HepG2 (cell line): ENCODE measurements at regions not wholly inside any gene's neighbourhood (a gene's known extent, or its start where the extent isn't known, plus 50 kb on each side); places are given as distances from the start of the nearest gene placed in this dataset.

Source experiments
- ATAC-seq: fragments of 200-7000 bp; cut with Tn5 transposase; 3 replicates; pipeline ENCODE4 v1.9.1; 2020; ENCODE audit warnings: mild to moderate bottlenecking, moderate library complexity
- BruUV-seq: library from RNA; stranded (reverse); fragments of 400-500 nt; replicated peaks from 2 replicates; lab custom pipeline; 2021; lab: Mats Ljungman, UMichigan
- CTCF ChIA-PET: fragments of 300-600 bp; formaldehyde crosslinking; extraction: SDS; loops from one replicate; lab custom pipeline; 2021; ENCODE audit warnings: low total read pairs, inconsistent platforms, low intra/inter-chr PET ratio; lab: Yijun Ruan, JAX
- POLR2A ChIA-PET: fragments of 350-600 bp; sonication (Branson Sonifier 250); formaldehyde crosslinking; loops from one replicate; lab custom pipeline; 2020; ENCODE audit warnings: antibody characterized with exemption, inconsistent platforms; lab: Yijun Ruan, JAX
- DNase-seq: peaks from one replicate; pipeline ENCODE4 v3.0.0-alpha.2; 2015; ENCODE audit warnings: low spot score
- FAIRE-seq: peaks from 3 replicates; lab custom pipeline; 2011; peaks lifted over from hg19 to GRCh38; lab: Jason Lieb, UNC
- H2AFZ ChIP-seq: one replicate; pipeline ENCODE4 v1.6.1; 2011; ENCODE audit warnings: low read length, inconsistent platforms
- H3K27ac ChIP-seq: fragments of 300-600 bp; 3 replicates; pipeline ENCODE4 v1.8.0; 2011; ENCODE audit warnings: mixed run types, mild to moderate bottlenecking, mixed read lengths, low read length, inconsistent platforms; ENCODE audit not compliant: insufficient read depth; ENCODE audit errors: extremely low read length
- H3K27me3 ChIP-seq, 2 experiments: fragments of 200-600 bp in 1 of 2; 2 replicates in 1 of 2; 3 replicates in 1 of 2; pipeline versions ENCODE4 v1.6.0 to v1.8.0; 2011; ENCODE audit warnings: low read length in 2 of 2, mild to moderate bottlenecking in 2 of 2, moderate library complexity in 2 of 2, inconsistent platforms in 1 of 2; ENCODE audit not compliant: insufficient read depth in 2 of 2, control insufficient read depth in 1 of 2
- H3K36me3 ChIP-seq, 2 experiments: fragments of 200-600 bp in 1 of 2; replicated peaks in 1 of 2; 2 replicates in 1 of 2; 3 replicates in 1 of 2; pipeline versions ENCODE4 v1.5.1 to v1.8.0; 2011; ENCODE audit warnings: low read length in 2 of 2, inconsistent platforms in 1 of 2; ENCODE audit not compliant: insufficient read depth in 2 of 2, control insufficient read depth in 1 of 2
- H3K4me1 ChIP-seq: 2 replicates; pipeline ENCODE4 v1.5.1; 2012; ENCODE audit warnings: low read length, inconsistent platforms; ENCODE audit not compliant: insufficient read depth
- H3K4me2 ChIP-seq: 2 replicates; pipeline ENCODE4 v1.6.0; 2011; ENCODE audit warnings: low read depth, low read length, inconsistent platforms
- H3K4me3 ChIP-seq, 3 experiments: fragments of 200-600 bp in 1 of 3; sonication (generic), shearing (Covaris generic) in 1 of 3; replicated peaks in 1 of 3; 2 replicates each; pipeline ENCODE4 v1.5.1; 2011 to 2016; ENCODE audit warnings: low read length in 3 of 3, inconsistent platforms in 2 of 3, low read depth in 2 of 3, mild to moderate bottlenecking in 2 of 3, control low read depth in 1 of 3, mixed read lengths in 1 of 3; ENCODE audit not compliant: insufficient read depth in 1 of 3
- H3K79me2 ChIP-seq: one replicate; pipeline ENCODE4 v1.6.1; 2011; ENCODE audit warnings: low read length, inconsistent platforms; ENCODE audit not compliant: insufficient read depth
- H3K9ac ChIP-seq: 2 replicates; pipeline ENCODE4 v1.6.0; 2011; ENCODE audit warnings: mild to moderate bottlenecking, low read depth, low read length, inconsistent platforms; ENCODE audit not compliant: insufficient read depth
- H3K9me3 ChIP-seq: 2 replicates; pipeline ENCODE4 v1.5.1; 2012; ENCODE audit warnings: mild to moderate bottlenecking, low read length
- H4K20me1 ChIP-seq: 2 replicates; pipeline ENCODE4 v1.6.0; 2011; ENCODE audit warnings: inconsistent platforms, mild to moderate bottlenecking, low read length, moderate library complexity; ENCODE audit not compliant: insufficient read depth
- CBFB ChIP-seq: sonication (generic); formaldehyde crosslinking; IDR thresholded peaks from 2 replicates; pipeline ENCODE4 v1.4.0; 2020; ENCODE audit warnings: missing genetic modification reagents
- CCDC6 ChIP-seq: sonication (generic); formaldehyde crosslinking; IDR thresholded peaks from 2 replicates; pipeline ENCODE4 v1.8.1; 2022; ENCODE audit warnings: mild to moderate bottlenecking, missing genetic modification reagents, moderate library complexity
- DR1 ChIP-seq: sonication (generic); formaldehyde crosslinking; IDR thresholded peaks from 2 replicates; pipeline ENCODE4 v1.8.0; 2021; ENCODE audit warnings: mild to moderate bottlenecking, missing genetic modification reagents, inconsistent platforms
- EEA1 ChIP-seq: sonication (generic); formaldehyde crosslinking; IDR thresholded peaks from 2 replicates; pipeline ENCODE4 v1.5.1; 2020; ENCODE audit warnings: mild to moderate bottlenecking, missing genetic modification reagents, borderline replicate concordance
- KDM5A ChIP-seq: fragments of 200-600 bp; sonication (generic); IDR thresholded peaks from 2 replicates; pipeline ENCODE4 v1.7.0; 2018; ENCODE audit warnings: antibody characterized with exemption, mild to moderate bottlenecking, low read length, borderline replicate concordance
- MAFF ChIP-seq: IDR thresholded peaks from 2 replicates; pipeline ENCODE4 v1.6.1; 2011; ENCODE audit warnings: low read depth, low read length, improper control_type of control experiment
- RARA ChIP-seq: IDR thresholded peaks from 2 replicates; pipeline ENCODE4 v1.6.1; 2016; ENCODE audit warnings: missing genetic modification reagents, missing compliant biosample characterization
- RCOR2 ChIP-seq: IDR thresholded peaks from 2 replicates; pipeline ENCODE4 v1.6.1; 2016; ENCODE audit warnings: missing biosample characterization, missing genetic modification reagents
- RORA ChIP-seq: sonication (generic); formaldehyde crosslinking; IDR thresholded peaks from 2 replicates; pipeline ENCODE4 v1.5.0; 2020; ENCODE audit warnings: mild to moderate bottlenecking, missing genetic modification reagents, moderate library complexity
- TAF1 ChIP-seq: sonication (generic); formaldehyde crosslinking; IDR thresholded peaks from 2 replicates; pipeline ENCODE4 v1.4.0; 2020; ENCODE audit warnings: missing genetic modification reagents
- TBX3 ChIP-seq: fragments of 450-650 bp; IDR thresholded peaks from 2 replicates; pipeline ENCODE4 v1.6.1; 2017; ENCODE audit warnings: antibody characterized with exemption, mild to moderate bottlenecking, inconsistent platforms, borderline replicate concordance
- UBTF ChIP-seq: sonication (generic); formaldehyde crosslinking; IDR thresholded peaks from 2 replicates; pipeline ENCODE4 v1.4.0; 2020; ENCODE audit warnings: mild to moderate bottlenecking, missing genetic modification reagents
- ZBTB2 ChIP-seq: sonication (generic); formaldehyde crosslinking; IDR thresholded peaks from 2 replicates; pipeline ENCODE4 v1.8.0; 2022; ENCODE audit warnings: low read depth, missing genetic modification reagents
- ZGPAT ChIP-seq: IDR thresholded peaks from 2 replicates; pipeline ENCODE4 v1.6.1; 2016; ENCODE audit warnings: mild to moderate bottlenecking
- ZNF331 ChIP-seq: sonication (generic); formaldehyde crosslinking; IDR thresholded peaks from 2 replicates; pipeline ENCODE4 v1.4.0; 2020; ENCODE audit warnings: missing genetic modification reagents
- ZNF484 ChIP-seq: sonication (generic); formaldehyde crosslinking; IDR thresholded peaks from 2 replicates; pipeline ENCODE4 v1.5.1; 2020; ENCODE audit warnings: mild to moderate bottlenecking, low read depth, missing genetic modification reagents, borderline replicate concordance
- ZNF644 ChIP-seq: IDR thresholded peaks from 2 replicates; pipeline ENCODE4 v1.6.1; 2016; ENCODE audit warnings: low read depth
- WGBS: methylation state at CpG from one replicate; pipeline ENCODE4 v1.1.6; 2017; ENCODE audit warnings: low lambda C conversion rate; 5-methylcytosine and 5-hydroxymethylcytosine counted together
- in situ Hi-C: cut with HindIII; loops from 2 replicates; pipeline ENCODE4 v1.10.0; 2017; ENCODE audit warnings: low pct_unique_long_range_greater_than_20kb; ENCODE audit not compliant: extremely low pct_ligation_motif_present
- intact Hi-C: fragments of 100-400 bp; cut with micrococcal nuclease; formaldehyde crosslinking; loops from one replicate; pipeline ENCODE4 v1.10.0; 2022; ENCODE audit not compliant: unreplicated experiment
- TF ChIP-seq, protein P1 (sequence below): sonication (generic); formaldehyde crosslinking; IDR thresholded peaks from 2 replicates; pipeline ENCODE4 v1.4.0; 2020; ENCODE audit warnings: missing genetic modification reagents, borderline replicate concordance

GRCh38 chr4:11149612-11150259 is 279.0 kb downstream of the HS3ST1 start:
- no peak overlapping the region for H3K27ac ChIP-seq
- CTCF ChIA-PET: no interaction called here
- ATAC-seq (no peak), DNase-seq (no peak), FAIRE-seq (no peak)
- H3K9me3 ChIP-seq: peaks cover 42% of the 10 kb centered on the region
- POLR2A ChIA-PET: no interaction called here
- TF ChIP-seq, protein P1, sequence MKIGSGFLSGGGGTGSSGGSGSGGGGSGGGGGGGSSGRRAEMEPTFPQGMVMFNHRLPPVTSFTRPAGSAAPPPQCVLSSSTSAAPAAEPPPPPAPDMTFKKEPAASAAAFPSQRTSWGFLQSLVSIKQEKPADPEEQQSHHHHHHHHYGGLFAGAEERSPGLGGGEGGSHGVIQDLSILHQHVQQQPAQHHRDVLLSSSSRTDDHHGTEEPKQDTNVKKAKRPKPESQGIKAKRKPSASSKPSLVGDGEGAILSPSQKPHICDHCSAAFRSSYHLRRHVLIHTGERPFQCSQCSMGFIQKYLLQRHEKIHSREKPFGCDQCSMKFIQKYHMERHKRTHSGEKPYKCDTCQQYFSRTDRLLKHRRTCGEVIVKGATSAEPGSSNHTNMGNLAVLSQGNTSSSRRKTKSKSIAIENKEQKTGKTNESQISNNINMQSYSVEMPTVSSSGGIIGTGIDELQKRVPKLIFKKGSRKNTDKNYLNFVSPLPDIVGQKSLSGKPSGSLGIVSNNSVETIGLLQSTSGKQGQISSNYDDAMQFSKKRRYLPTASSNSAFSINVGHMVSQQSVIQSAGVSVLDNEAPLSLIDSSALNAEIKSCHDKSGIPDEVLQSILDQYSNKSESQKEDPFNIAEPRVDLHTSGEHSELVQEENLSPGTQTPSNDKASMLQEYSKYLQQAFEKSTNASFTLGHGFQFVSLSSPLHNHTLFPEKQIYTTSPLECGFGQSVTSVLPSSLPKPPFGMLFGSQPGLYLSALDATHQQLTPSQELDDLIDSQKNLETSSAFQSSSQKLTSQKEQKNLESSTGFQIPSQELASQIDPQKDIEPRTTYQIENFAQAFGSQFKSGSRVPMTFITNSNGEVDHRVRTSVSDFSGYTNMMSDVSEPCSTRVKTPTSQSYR (CRISPR knock-in tag): no peak
- no peak for TF ChIP-seq ZBTB2 (CRISPR knock-in tag)
- no peak for TF ChIP-seq TAF1 (CRISPR knock-in tag)
- TF ChIP-seq ZNF644 (CRISPR knock-in tag): no peak
- TF ChIP-seq EEA1 (CRISPR knock-in tag): no peak
- TF ChIP-seq CCDC6 (CRISPR knock-in tag): no peak
- no peak for TF ChIP-seq KDM5A
- no peak for TF ChIP-seq RORA (CRISPR knock-in tag)
- TF ChIP-seq ZNF331 (CRISPR knock-in tag): no peak
- TF ChIP-seq ZGPAT: no peak
- TF ChIP-seq TBX3: no peak
- TF ChIP-seq UBTF: no peak
- no peak for TF ChIP-seq RARA (CRISPR knock-in tag)
- no peak for TF ChIP-seq MAFF
- TF ChIP-seq RCOR2 (CRISPR knock-in tag): no peak
- TF ChIP-seq DR1 (CRISPR knock-in tag): no peak
- TF ChIP-seq CBFB (CRISPR knock-in tag): no peak
- TF ChIP-seq ZNF484 (CRISPR knock-in tag): no peak
- no peak overlapping the region for H3K4me2 ChIP-seq
- intact Hi-C loops: no loop called here
- no peaks in the 10 kb centered on the region for H4K20me1 ChIP-seq
- 29% methylated on average over 4 of the region's 4 CpGs for WGBS
- no peaks in the 10 kb centered on the region for H3K79me2 ChIP-seq
- no peaks in the 10 kb centered on the region for H3K27me3 ChIP-seq
- in situ Hi-C loops: no loop called here
- no peak overlapping the region for H2AFZ ChIP-seq
- no peaks in the 10 kb centered on the region for H3K36me3 ChIP-seq
- no peak overlapping the region for H3K9ac ChIP-seq
- no peaks in the 10 kb centered on the region for H3K4me1 ChIP-seq
- no TSS peak for BruUV-seq
- H3K4me3 ChIP-seq: no peak overlapping the region
